22Rv1 (cell line): ENCODE measurements at regions not wholly inside any gene's neighbourhood (a gene's known extent, or its start where the extent isn't known, plus 50 kb on each side); places are given as distances from the start of the nearest gene placed in this dataset.

Experiments
- H3K27ac ChIP-seq: fragments of 450-650 bp; 2 replicates; pipeline ENCODE4 v1.5.1; 2017
- ZFX ChIP-seq: fragments of 450-650 bp; IDR thresholded peaks from 2 replicates; pipeline ENCODE4 v1.6.1; 2017; ENCODE audit warnings: antibody characterized with exemption, borderline replicate concordance
- TF ChIP-seq, protein P1 (sequence below): fragments of 450-650 bp; IDR thresholded peaks from 2 replicates; pipeline ENCODE4 v1.5.1; 2017; ENCODE audit warnings: mild to moderate bottlenecking

DNA sequence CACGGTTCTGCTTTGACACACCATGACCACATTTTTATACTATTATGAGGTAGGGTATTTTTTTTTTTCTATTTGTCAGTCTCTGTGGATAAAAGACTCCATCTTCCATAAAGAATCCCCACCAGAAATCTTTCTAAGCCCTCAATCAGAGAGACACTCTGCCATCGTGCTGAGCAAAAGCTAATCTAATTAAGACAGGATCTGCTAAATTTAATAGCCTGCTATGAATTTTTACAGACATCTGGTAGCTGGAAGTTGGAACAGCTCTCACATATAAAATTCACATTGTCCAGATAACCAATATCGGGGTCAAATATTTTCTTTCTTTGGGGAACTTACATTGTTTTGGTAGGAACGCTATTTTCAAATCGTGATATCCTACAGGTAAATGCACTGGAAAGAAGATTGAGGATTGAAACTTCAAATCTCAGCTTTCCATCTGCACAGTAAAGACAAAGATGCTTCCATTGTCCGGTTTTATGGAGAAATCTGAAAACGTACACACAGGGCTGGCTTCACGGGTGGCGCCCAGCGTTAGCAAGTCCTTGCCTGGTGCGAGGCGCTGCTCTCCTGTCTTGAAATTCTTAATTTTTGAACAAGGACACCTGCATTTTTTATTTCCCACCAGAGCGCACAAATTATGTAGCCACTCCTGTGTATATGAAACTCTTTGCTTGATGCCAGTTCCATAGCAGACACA, 573.8 kb upstream of the NOX3 start:
- H3K27ac ChIP-seq, result no peak overlapping the region
- TF ChIP-seq, protein P1, sequence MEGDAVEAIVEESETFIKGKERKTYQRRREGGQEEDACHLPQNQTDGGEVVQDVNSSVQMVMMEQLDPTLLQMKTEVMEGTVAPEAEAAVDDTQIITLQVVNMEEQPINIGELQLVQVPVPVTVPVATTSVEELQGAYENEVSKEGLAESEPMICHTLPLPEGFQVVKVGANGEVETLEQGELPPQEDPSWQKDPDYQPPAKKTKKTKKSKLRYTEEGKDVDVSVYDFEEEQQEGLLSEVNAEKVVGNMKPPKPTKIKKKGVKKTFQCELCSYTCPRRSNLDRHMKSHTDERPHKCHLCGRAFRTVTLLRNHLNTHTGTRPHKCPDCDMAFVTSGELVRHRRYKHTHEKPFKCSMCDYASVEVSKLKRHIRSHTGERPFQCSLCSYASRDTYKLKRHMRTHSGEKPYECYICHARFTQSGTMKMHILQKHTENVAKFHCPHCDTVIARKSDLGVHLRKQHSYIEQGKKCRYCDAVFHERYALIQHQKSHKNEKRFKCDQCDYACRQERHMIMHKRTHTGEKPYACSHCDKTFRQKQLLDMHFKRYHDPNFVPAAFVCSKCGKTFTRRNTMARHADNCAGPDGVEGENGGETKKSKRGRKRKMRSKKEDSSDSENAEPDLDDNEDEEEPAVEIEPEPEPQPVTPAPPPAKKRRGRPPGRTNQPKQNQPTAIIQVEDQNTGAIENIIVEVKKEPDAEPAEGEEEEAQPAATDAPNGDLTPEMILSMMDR, result no peak
- TF ChIP-seq ZFX, result no peak

DNA sequence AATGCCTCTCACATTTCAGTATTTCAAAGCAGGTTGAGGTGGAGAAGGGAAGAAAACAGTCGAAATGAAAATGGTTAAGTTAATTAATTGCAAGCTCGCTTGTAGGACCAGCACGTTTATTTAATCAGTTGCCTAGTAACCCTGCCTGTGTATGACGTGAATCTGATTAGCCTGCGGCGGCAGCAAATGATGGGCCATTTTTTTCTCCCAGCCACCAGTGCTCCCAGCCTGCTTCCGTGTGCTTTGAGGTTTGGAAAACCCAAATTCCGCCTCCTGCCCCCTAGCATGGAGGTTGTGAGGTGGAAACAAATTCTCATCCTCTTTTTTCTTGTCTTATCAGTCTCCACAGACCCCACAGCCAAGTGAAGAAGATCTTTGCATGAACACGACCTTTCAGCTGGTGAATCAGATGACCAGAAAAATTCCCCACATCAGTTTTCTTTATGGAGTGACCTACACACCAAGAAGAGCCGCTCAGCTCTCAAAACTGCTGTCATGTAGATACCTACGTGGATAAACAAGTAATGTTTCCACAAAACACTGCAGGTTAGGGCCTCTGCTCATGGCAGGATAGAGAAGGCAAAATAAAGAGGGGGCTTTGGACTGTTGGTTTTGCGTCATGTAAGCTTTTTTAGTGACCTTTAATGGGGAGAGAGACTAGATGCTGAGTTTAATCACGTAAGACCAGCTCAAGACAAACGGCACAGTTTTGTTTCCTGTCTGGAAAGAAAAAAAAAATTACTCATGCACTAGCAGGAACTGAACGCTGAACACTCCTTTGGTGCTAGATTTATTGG, 572.9 kb upstream of the NOX3 start:
- TF ChIP-seq, protein P1, result no peak
- no peak for TF ChIP-seq ZFX
- H3K27ac ChIP-seq, result no peak overlapping the region

DNA sequence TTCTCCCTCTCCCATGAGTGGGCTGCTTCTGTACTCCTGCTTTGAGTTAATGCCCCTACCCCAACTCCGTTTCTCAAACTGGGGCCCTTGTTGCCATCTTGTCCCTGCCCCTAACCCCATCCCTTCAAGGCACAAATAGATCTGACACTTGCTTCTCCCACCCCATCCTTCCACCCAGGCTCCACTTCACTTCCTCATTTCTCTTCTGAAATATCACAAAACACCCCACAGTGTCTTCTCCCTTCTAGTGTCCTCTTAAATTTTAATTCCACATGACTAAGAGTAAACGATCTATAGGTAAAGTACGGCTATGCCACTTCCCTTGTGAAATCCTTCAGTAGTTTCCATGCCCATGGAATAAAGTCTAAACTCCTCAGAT, 571.6 kb upstream of the NOX3 start:
- H3K27ac ChIP-seq, result no peak overlapping the region

DNA sequence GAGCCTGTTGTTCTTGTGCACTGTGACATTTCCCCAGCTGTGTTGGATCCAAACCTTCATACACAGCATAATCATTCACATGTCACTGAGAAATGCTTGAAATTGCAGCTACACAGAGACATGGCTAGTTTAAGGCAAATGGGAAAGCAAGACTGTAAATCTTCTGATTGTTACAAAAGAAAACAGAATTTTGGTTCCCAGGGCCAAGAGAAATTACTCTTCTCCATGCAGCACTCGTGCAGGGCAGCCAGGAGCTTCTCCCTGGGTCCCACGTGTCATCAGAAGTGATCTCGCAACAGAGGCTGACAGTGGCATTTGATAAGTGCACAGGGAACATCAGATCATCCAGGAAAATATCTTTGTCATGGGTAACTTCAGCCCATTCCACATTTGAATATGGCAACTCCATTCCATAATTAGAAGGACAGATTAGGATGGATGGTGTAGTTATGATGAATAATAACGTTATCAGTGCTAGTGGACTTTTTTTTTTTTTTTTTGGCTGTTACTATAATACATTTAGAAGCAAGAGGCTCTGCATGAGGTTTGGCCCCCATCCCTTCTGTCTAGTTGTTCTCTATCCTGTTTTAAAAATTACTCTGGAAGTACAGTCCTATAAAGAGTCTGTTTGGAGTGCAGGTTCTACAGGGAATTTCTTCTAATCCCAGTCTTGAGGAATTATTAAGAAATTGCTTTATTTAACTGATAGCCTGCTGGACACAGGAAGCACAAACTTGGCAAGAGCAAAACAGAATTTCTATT, 571.0 kb upstream of the NOX3 start:
- TF ChIP-seq ZFX, result no peak
- TF ChIP-seq, protein P1, result no peak
- H3K27ac ChIP-seq, result no peak overlapping the region

More for the DNA sequence above, 571.6 kb upstream of the NOX3 start:
- TF ChIP-seq, protein P1, result no peak
- no peak for TF ChIP-seq ZFX

DNA sequence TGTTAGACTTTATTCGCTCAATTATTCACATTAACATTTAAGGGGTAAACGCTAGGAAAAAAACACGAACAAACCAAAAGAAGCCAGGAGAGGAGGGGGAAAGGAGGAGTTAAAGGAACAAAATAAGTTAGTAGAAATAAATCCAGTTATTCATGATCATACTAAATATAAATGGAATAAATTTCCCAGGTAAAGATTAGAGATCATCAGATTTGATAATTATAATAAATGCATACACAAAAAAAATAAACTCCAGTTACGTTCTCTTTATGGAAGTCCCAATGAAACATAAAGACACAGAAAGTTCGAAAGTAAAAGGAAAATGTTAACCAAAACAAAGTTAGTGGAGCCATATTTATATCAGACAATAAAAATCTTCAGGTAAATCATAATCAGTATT, 568.7 kb upstream of the NOX3 start:
- no peak overlapping the region for H3K27ac ChIP-seq
- TF ChIP-seq, protein P1, result no peak
- TF ChIP-seq ZFX, result no peak

DNA sequence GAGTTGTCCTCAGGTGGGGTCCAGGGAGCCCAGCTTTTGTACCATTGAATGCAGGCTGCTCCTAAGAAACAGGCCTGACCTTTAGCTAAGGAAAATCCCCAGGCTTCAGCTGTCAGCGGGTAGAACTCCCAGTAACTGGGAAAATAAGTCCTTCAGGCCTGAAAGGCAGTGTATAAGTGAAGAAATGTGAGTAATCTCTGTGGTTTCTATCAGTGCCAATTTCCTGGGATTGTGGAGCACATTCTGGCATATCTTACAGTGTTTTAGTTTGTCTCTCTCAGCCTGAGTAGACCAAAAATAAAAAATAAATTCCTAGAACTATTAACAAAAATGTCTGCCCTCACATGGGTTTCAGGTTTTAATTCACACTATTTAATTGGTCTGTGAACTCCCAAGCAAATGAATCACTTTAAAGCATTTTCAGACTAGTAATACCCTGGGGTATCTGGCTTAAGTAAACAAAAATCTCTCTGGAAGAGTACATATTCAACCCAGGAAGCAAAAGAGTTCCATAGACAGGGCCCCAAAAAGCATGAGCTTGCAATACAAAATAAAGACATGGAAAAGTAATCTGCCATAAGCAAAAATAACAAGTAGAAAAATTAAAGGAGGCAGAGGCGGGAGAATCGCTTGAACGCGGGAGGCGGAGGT, 566.2 kb upstream of the NOX3 start:
- TF ChIP-seq ZFX, result no peak
- TF ChIP-seq, protein P1, result no peak
- no peak overlapping the region for H3K27ac ChIP-seq
